ENCODE measurements at regions not wholly inside any gene's neighbourhood (a gene's known extent, or its start where the extent isn't known, plus 50 kb on each side); places are given as distances from the start of the nearest gene placed in this dataset.
"Not testable (repeated sequence)": the region's sequence is repeated elsewhere in the genome, so short reads cannot be mapped to it uniquely, and the experiment has no call there.

DNA sequence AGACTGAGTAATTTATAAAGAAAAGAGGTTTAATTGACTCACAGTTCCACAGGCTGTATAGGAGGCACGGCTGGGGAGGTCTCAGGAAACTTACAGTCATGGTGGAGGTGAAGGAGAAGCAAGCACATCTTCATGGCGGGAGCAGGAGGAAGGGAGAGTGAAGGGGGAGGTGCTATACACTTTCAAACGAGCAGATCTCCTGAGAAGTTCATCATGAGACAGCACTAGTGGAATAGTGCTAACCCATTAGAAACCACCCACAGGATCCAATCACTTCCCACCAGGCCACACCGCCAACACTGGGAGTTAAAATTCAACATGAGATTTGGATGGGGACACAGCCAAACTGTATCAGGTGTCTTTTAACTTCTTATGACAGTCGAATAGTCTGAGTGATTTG is 1459.3 kb upstream of the ACO1 start:
- no peak for DNase-seq (ENCODE audit: insufficient read length, low spot score)
- no peak for FAIRE-seq

DNA sequence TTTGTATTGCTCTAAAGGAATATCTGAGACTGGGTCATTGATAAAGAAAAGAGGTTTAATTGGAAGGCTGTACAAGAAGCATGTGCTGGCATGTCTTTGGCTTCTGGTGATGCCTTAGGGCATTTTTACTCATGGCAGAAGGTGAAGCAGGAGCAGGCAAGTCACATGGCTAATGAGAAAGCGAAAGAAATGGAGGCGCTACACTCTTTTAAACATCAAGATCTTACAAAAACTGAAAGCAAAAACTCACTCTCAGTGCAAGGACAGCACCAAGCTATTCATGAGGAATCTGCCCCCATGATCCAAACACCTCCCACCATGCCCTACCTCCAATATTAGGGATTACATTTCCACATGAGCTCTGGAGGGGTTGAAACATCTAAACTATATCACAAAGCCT is 1458.8 kb upstream of the ACO1 start:
- no peak for DNase-seq (ENCODE audit: insufficient read length, low spot score)
- FAIRE-seq = no peak

DNA sequence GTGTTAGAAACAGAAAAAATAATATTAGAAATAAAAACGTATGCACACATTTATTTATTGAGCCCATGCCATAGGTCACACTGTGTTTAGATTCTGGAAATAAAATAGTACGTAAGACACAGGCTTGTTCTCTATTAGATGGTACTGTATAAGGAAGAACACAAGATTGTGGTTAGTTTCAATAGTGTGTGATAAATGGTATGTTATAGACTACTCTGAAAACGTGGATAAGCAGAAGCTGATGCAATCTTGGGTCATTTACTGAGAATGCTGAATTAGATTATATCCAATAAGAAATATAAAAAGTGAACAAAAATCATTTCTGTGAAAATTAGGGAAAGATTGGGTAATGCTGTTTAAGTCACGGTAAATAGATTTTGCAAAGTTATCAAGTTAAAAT is 1456.4 kb upstream of the ACO1 start:
- DNase-seq (ENCODE audit: insufficient read length, low spot score) (no peak), FAIRE-seq (no peak)

DNA sequence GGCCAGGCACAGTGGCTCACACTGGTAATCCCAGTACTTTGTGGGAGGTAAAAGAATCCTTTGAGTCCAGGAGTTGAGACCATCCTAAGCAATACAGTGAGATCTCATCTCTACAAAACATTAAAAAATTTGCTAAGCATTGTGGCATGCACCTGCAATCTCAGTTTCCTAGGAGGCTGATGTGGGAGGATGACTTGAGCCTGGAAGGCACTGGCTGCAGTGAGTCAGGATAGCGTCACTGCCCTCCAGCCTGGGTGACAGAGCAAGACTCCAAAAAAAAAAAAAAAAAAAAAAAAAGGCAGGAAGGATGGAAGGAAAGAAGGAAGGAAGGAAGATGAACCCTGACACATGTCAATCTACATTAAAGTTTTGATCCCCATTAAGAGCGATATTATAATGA is 1452.2 kb upstream of the ACO1 start:
- no peak for DNase-seq (ENCODE audit: insufficient read length, low spot score)
- no peak for FAIRE-seq

DNA sequence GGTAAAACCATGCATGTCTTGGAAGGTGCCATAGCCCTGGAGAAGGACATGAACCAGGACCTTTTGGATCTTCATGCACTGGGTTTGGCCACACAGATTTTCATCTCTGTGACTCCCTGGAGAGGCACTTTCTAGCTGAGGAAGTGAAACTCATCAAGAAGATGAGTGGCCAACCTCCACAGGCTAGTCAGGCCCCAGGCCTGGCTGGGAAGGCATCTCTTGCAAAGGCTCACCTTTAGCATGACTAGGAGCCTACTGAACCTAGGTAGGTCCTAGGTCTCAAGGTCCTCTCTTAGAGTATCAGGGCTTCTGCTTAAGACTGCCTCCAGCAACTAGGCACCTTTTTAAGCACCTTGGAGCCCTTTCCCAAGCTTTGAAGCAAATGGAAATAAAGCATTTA is 1448.7 kb upstream of the ACO1 start:
- DNase-seq (ENCODE audit: insufficient read length, low spot score) (no peak), FAIRE-seq (no peak)

DNA sequence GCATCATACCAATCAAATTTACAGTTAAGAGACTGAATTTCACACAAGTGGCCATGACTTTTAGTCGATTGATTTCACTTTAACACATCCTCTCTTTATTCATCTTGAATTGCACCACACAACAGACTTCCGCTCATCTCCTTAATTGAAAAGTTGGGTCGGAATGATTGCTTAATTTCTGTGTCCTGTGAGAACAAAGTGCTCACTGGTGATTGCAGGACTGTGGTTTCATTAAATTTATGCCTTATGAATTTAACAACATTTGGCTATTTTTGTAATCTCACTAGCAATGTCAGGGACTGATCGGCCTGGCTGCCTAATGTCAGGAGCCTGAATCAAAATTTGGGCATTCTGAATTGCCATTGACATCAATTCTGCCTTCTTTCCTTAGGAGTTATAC is 1447.3 kb upstream of the ACO1 start:
- no peak for FAIRE-seq
- no peak for DNase-seq (ENCODE audit: insufficient read length, low spot score)

DNA sequence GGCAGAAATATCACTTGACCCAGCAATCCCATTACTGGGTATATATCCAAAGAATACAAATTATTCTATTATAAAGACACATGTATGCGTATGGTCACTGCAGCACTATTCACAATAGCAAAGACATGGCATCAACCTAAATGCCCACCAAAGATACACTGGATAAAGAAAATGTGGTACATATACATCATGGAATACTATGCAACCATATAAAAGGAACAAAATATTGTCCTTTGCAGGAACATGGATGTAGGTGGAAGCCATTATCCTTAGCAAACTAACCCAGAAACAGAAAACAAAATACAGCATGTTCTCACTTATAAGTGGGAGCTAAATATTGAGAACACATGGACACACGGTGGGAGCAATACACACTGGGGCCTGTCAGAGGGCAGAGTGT is 1441.6 kb upstream of the ACO1 start:
- not testable (repeated sequence) for FAIRE-seq; DNase-seq (ENCODE audit: insufficient read length, low spot score)

DNA sequence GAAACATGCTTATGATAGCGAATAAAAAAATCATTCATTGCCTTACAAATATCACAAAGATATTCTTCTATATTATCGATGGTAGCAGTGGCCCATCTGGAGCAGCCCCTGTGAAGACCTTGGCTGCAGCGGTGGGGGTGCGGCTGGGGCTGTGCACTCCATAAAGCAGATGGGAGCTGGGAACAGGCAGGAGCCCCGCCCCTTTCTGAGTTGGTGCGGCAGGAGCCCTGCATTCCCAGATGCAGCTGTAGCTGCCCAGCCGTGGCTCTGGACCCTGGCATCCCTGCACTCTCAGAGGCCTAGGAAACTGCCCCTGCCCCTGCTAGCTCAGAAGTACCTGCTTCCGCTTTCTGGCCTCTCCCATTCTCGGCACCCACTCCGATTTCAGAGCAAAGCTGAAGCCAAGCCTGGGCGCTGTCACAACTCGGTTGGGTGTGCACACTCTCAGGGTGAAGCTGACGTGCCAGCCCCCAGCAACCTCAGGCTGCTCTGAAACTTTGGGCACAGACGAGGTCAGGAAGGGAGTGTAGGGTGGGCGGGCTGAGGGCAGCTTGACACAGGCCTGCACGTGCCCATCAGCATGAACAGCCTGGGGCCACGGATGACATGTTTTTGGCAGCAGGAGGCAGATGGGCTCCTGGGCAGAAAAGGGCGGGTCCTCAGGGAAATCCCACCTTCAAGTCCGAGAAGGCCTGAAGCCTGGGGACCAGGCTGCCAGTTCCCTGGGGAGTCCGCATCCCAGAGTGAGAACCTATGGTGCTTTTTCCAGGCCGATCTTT is 1440.8 kb upstream of the ACO1 start:
- no peak for DNase-seq (ENCODE audit: insufficient read length, low spot score)
- no peak for FAIRE-seq

DNA sequence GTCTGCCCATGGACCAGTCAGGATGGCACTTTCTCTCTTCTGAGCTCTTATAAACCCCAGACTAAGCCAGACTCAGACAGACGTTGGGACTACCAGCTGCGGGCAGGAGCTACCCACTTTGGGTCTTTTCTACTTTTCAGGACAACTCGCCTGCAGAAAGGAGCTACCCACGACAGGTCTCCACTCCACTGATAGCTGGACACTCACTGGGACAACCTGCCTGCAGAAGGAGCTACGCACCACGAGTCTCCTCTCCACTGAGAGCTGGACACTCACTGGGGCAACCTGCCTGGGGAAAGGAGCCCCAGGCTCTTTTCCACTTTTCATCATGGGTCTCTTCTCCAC is 1440.2 kb upstream of the ACO1 start:
- no peak for FAIRE-seq
- no peak for DNase-seq (ENCODE audit: insufficient read length, low spot score)

DNA sequence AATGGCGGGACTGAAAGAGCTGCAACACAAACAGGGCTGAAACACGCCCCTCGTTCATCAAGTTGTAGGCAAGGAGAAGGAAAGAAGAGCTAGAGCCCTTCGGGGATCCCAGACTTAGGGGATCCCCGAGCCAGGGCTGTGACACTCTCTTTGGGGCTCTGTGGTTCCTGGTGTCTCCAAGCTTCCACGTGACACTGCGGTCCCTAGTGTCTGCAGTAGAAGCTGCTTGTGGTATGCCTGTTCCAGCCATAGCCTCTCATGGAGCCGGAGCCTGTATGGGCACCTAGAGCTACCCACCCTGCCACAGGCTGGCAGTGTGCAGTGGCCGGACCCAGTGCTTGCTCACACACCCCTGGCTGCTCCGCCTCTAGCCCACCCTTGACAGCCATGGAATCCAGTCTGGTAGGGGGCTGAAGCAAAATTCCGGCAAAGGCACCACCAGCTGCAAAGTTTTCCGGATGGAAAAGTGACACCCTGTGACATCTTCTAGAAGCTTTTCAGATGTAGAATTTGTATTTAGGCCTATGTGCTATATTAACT is 1439.6 kb upstream of the ACO1 start:
- FAIRE-seq (no peak), DNase-seq (ENCODE audit: insufficient read length, low spot score) (no peak)

DNA sequence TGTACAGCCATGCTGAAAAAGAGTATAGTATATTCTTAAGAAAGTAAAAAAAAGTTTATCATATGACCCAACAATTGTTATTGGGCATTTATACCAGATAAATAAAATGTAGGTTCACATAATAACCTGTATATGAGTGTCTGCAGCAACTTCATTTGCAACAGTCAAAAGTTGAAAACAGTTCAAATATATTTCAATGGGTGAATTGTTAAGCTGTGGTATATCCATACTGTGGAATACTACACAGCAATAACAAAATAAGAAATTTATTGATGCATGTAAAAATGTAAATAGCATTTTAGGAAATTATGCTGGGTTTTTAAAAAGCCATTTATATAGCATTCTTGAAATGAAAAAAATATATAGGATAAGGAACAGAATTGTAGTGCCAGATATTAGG is 1420.1 kb upstream of the ACO1 start:
- FAIRE-seq (no peak), DNase-seq (ENCODE audit: insufficient read length, low spot score) (no peak)

DNA sequence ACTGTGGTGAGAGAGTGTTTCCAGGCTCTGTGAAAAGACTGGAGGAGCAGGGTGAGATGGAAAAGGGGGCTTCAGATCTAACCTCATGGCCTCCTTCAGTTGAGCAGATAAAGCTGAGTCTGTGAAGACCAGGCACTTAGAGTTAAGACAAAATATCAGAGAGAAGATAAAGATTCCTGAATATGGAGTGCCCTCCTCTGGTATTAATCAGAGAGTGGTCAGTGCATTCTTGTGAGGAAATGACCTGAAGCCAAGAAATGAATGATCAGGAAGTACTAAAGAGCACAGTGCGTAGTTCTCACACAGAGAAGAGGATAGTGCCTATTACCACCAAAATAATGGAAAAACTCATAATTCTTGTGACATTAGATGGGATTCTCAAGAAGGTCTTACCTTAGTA is 1417.0 kb upstream of the ACO1 start:
- FAIRE-seq (no peak), DNase-seq (ENCODE audit: insufficient read length, low spot score) (no peak)

DNA sequence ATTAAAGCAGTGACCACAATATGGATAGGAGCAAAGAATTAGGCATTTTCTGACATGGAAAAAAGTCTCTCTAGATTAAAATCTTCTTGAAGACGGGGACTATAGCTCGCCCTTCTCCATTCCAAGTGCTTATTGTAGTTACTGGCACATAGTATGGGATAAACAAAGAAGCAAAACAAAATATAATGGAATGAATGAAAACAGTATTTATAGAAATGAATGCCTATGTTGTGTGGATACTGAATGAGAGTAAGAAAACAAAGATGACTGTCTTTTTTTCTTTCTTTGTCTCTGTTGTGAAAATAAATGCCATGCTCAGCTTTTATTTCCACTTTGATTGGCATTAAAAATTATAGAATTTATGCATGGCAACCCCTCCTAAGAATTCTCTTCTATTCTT is 1414.3 kb upstream of the ACO1 start:
- DNase-seq (ENCODE audit: insufficient read length, low spot score) (no peak), FAIRE-seq (no peak)

DNA sequence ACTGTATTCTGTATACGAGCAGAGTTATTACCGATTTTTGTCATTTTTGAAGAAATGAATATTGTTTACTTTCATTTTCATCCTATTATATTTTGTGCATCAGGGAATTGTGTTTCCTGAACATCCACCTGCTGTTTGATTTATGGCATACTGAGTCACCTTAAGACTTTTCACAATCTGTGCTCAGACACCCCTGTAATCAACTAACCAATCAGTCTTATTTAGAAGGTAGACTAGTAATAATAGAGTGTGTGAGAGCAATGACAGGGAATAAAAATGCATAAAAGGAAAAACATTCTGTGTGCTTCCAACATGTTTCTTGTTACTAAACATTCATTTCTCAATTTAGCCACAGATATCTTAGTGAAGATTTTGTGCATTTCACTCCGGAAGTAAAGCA is 1413.6 kb upstream of the ACO1 start:
- FAIRE-seq (no peak), DNase-seq (ENCODE audit: insufficient read length, low spot score) (no peak)

DNA sequence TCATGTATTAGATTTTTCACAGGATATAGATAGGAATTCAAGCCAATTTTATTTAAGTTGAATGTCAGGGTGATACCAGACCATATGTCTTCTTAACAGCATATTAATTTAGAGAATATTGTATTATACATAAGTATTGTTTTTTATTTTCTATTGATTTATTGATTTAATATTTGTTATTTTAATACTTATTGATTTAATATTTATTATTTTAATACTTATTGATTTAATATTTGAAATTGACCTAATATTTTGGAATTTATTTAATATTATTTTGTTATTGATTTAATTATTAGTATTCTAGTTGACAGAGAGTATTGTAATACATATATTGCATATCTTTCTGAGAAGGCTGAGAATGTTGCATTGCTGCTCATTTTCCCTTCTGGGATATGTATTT is 1411.8 kb upstream of the ACO1 start:
- no peak for FAIRE-seq

DNA sequence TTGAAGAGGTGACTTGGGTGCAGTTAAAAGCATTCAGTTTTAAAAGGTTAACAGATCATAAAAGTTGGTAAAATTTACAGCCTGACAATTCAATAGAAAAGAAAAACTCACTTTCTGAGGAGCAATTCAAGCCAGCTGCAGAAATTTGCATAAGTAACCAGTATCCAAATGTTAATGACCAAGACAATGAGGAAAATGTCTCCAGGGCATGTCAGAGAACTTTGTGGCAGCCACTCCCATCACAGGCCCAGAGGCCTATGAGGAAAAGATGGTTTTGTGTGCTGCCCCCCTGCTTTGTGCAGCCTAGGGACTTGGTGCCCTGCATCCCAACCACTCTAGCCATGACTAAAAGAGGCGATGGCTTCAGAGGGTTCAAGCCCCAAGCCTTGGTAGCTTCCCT is 1406.5 kb upstream of the ACO1 start:
- no peak for DNase-seq (ENCODE audit: insufficient read length, low spot score)
- no peak for FAIRE-seq

More for the DNA sequence above, 1411.8 kb upstream of the ACO1 start:
- no peak for DNase-seq (ENCODE audit: insufficient read length, low spot score)

DNA sequence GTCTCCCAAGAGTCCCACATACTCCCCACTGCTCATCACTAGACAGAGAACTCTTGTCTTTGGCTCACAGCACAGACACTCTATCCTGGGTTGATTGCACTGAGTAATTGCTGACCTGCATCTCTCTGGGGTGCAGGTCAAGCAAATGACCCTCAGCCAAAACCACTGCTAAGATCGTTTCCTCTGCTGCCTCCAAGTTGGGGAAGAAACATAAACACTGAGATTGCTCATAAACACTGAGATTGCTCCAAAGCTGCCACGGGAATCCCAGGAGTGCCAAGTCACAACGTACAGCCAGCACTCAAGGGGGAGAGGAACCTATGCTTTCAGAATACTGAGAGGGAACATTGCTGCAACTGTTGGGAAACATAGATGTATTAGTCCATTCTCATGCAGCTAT is 1402.1 kb upstream of the ACO1 start:
- DNase-seq (ENCODE audit: insufficient read length, low spot score) (no peak), FAIRE-seq (no peak)

DNA sequence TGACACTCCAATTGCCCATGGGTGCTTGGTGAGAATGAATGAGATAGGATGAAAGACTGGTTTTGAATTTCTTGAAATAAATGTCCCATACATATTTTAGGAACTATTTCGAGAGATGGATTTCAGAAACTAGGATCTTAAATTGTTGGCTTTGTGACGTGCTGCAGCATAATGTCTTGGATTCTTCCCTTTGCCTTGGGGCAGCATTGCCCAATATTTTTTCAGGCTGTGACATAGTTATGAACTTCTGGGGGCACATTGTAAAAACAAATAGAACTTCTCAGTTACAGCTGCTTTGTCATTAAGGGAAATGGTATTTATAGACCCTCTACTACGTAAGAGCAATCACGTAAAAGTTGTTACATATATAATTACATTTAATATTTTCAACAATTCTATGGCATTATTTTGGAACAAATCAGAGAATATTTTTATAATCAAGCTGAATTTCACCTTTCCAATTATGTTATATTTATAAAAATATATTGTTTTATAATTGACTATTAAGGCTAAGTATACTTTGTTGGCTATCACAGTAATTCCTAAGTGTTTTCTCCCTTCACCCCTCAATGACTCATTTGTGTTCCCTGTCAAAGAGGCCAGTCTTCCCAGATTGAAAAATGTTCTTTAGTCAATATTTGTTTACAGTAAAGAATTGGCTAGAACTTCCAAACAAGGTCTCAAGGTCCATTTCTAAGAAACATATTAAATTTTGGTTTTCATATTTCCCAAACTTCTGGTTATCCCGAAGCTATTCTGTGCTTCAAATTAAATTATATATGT is 1388.3 kb upstream of the ACO1 start:
- DNase-seq (ENCODE audit: insufficient read length, low spot score) (no peak), FAIRE-seq (no peak)

DNA sequence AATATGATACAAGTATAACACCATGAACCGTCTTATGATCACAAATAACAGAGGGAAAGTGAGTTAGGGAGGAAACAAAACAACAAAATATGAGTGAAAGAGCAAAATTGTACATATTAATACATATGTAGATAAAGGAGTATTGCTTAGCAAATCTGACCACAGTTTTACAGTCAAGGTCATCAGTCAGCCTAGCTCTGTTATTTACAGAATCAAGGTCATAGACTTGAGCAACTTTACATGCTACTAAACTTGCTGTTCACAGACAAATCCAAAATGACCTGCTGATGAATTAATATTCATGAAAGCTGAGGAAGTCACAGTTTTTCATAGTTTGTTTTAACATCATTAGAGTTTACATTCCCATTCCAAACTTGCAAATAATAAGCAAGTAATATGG is 1387.7 kb upstream of the ACO1 start:
- DNase-seq (ENCODE audit: insufficient read length, low spot score) (no peak), FAIRE-seq (no peak)

DNA sequence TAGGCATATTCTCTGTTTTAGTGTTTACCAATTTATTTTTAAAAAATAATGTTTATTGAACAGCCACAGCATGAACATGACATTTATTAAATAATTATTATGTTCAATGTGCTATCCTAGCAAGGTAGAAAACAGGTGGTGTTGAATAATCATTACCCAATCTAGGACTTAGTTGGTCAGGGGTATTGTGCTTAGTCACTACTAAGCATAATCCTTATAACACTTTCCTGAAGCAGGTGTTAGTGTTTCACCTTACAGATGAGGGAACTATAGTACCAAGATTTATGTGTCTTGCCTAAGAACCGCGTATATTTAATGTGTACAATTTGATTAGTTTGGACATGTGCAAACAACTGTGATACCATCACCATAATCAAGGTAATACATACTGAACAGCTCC is 1387.2 kb upstream of the ACO1 start:
- DNase-seq (ENCODE audit: insufficient read length, low spot score) (no peak), FAIRE-seq (no peak)

DNA sequence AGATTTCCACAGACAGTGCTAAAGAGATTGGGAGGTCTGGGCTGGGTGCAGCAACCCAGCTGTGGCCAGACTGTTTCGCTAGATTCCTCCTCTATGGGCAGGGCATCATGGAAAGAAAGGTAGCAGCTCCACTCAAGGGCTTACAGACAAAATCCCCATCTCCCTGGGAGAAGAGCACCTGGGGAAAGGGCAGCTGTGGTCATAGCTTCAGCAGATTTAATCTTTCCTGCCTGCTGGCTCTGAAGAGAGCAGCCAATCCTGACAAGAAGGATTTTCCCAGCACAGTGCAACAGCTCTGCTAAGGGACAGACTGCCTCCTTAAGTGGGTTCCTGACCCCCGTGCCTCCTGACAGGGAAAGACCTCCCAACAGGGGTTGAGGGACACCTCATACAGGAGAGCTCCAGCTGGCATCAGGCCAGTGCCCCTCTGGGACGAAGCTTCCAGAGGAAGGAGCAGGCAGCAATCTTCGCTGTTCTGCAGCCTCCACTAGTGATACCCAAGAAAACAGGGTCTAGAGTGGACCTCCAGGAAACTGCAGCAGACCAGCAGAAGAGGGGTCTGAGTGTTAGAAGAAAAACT is 1379.3 kb upstream of the ACO1 start:
- no peak for DNase-seq (ENCODE audit: insufficient read length, low spot score)
- no peak for FAIRE-seq

DNA sequence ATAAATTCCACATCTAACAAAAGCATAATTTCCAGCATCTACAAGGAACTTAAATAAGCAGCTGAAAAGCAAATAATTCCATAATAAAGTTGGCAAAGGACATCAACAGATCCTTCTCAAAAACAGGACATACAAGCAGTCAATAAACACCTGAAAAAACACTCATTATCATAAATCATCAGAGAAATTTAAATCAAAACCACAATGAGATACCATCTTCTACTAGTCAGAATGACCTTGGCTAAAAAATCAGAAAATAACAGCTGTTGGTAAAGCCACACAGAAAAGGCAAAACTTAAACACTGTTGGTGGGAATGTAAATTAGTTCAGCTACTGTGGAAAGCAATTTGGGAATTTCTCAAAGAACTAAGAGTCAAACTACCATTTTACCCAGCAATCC is 1371.1 kb upstream of the ACO1 start:
- FAIRE-seq = no peak

More for the DNA sequence above, 1371.1 kb upstream of the ACO1 start:
- DNase-seq (ENCODE audit: insufficient read length, low spot score) = no peak

Data from HTR-8/SVneo (cell line).